HUES48 (cell line): ENCODE measurements at regions not wholly inside any gene's neighbourhood (a gene's known extent, or its start where the extent isn't known, plus 50 kb on each side); places are given as distances from the start of the nearest gene placed in this dataset.

Experiments used
- H3K27ac ChIP-seq: one replicate; pipeline ENCODE4 v1.7.0; 2013; ENCODE audit warnings: low read depth, low read length, inconsistent platforms
- H3K27me3 ChIP-seq: 2 replicates; pipeline ENCODE4 v1.6.1; 2013; ENCODE audit warnings: mild to moderate bottlenecking, low read length; ENCODE audit not compliant: control insufficient read depth, insufficient read depth
- H3K36me3 ChIP-seq: 2 replicates; pipeline ENCODE4 v1.6.1; 2013; ENCODE audit warnings: low read length; ENCODE audit not compliant: control insufficient read depth, insufficient read depth
- H3K4me1 ChIP-seq: 2 replicates; pipeline ENCODE4 v1.6.1; 2013; ENCODE audit warnings: mild to moderate bottlenecking, low read length; ENCODE audit not compliant: control insufficient read depth, insufficient read depth
- H3K4me3 ChIP-seq: 2 replicates; pipeline ENCODE4 v1.5.1; 2013; ENCODE audit warnings: mild to moderate bottlenecking, low read depth, low read length
- H3K9ac ChIP-seq: 2 replicates; pipeline ENCODE4 v1.6.1; 2013; ENCODE audit warnings: mild to moderate bottlenecking, low read depth, low read length, moderate library complexity
- H3K9me3 ChIP-seq: 2 replicates; pipeline ENCODE4 v1.6.1; 2013; ENCODE audit warnings: low read length; ENCODE audit not compliant: control insufficient read depth, insufficient read depth

- Histone ChIP-seq H3K4me3 (no peak overlapping the region), H3K27ac (no peak overlapping the region), H3K9ac (no peak overlapping the region), H3K36me3 (no peaks in the 10 kb centered on the region), H3K27me3 (no peaks in the 10 kb centered on the region), H3K9me3 (no peaks in the 10 kb centered on the region), H3K4me1 (no peaks in the 10 kb centered on the region)
These were observed 333.4 kb upstream of the RNF32 start for GRCh38 chr7:156307193-156307592.

- no peak overlapping the region for H3K27ac ChIP-seq
- no peak overlapping the region for H3K4me3 ChIP-seq
- H3K27me3 ChIP-seq = no peaks in the 10 kb centered on the region
- no peaks in the 10 kb centered on the region for H3K9me3 ChIP-seq
- no peak overlapping the region for H3K9ac ChIP-seq
- H3K36me3 ChIP-seq = no peaks in the 10 kb centered on the region
- no peaks in the 10 kb centered on the region for H3K4me1 ChIP-seq
These were observed 335.2 kb upstream of the RNF32 start for GRCh38 chr7:156305351-156305750.

DNA sequence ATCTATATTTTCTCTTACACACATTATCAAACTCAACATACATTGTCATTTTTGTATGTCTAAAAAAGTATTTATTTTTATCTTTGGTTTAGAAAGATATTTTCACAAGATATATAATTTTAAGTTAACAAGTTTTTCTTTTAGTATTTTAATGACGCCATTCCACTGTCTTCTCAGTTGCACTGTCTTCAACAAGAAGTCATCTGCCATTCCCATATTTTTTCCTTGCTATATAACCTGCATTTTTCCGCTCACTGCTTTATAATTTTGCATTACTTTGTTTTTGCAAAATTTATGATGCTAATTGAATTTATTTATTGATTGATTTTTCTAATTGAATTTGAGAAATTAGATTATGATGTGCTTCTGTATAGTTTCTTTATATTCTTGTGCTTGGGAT, 357.8 kb upstream of the RNF32 start:
- H3K9ac ChIP-seq = no peak overlapping the region

GRCh38 chr7:156279635-156280034, 360.9 kb upstream of the RNF32 start:
- no peak overlapping the region for H3K27ac ChIP-seq
- no peak overlapping the region for H3K9ac ChIP-seq
- H3K36me3 ChIP-seq = no peaks in the 10 kb centered on the region
- H3K27me3 ChIP-seq = no peaks in the 10 kb centered on the region
- H3K9me3 ChIP-seq = peaks cover 12% of the 10 kb centered on the region
- H3K4me3 ChIP-seq = no peak overlapping the region
- no peaks in the 10 kb centered on the region for H3K4me1 ChIP-seq

More for the DNA sequence above, 357.8 kb upstream of the RNF32 start:
- Histone ChIP-seq H3K36me3 (no peaks in the 10 kb centered on the region), H3K27me3 (no peaks in the 10 kb centered on the region), H3K27ac (no peak overlapping the region), H3K4me1 (no peaks in the 10 kb centered on the region), H3K4me3 (no peak overlapping the region), H3K9me3 (peaks cover 12% of the 10 kb centered on the region)

DNA sequence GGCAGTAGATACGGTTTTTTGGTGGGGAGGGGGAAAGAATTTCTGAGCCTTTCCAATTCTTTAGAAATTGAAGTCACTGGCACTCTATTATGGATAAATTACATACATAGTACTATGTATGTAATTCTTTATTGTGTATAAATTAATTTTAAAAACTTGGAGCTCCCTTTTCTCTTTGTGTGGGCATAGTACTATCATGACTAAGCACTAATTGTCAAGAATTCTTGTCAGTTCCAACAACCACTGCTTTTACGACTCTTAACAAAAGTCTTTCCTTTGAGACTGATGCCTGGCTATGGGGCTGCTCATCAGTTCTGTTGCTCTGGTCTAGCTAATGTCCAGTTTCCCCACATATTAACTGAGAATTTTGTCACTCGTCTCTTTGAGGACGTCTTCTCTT, 365.3 kb upstream of the RNF32 start:
- Histone ChIP-seq H3K4me1 (no peaks in the 10 kb centered on the region), H3K4me3 (no peak overlapping the region), H3K9ac (no peak overlapping the region), H3K36me3 (no peaks in the 10 kb centered on the region), H3K27me3 (no peaks in the 10 kb centered on the region), H3K27ac (no peak overlapping the region), H3K9me3 (peaks cover 4% of the 10 kb centered on the region; the same call in 1 of the 2 replicates)

GRCh38 chr7:156274557-156274956, 366.0 kb upstream of the RNF32 start:
- Histone ChIP-seq H3K4me1 (no peaks in the 10 kb centered on the region), H3K36me3 (no peaks in the 10 kb centered on the region), H3K9me3 (peaks cover 4% of the 10 kb centered on the region; the same call in 1 of the 2 replicates), H3K27ac (no peak overlapping the region), H3K27me3 (no peaks in the 10 kb centered on the region), H3K9ac (no peak overlapping the region), H3K4me3 (no peak overlapping the region)

GRCh38 chr7:156261581-156261980, 379.0 kb upstream of the RNF32 start:
- H3K27ac ChIP-seq = no peak overlapping the region
- H3K9ac ChIP-seq = no peak overlapping the region
- H3K4me3 ChIP-seq = no peak overlapping the region
- H3K4me1 ChIP-seq = no peaks in the 10 kb centered on the region
- no peaks in the 10 kb centered on the region for H3K36me3 ChIP-seq
- no peaks in the 10 kb centered on the region for H3K27me3 ChIP-seq
- no peaks in the 10 kb centered on the region for H3K9me3 ChIP-seq

GRCh38 chr7:156257904-156258303, 382.7 kb upstream of the RNF32 start:
- Histone ChIP-seq H3K9ac (no peak overlapping the region), H3K36me3 (no peaks in the 10 kb centered on the region), H3K9me3 (no peaks in the 10 kb centered on the region), H3K4me1 (no peaks in the 10 kb centered on the region), H3K4me3 (no peak overlapping the region), H3K27me3 (no peaks in the 10 kb centered on the region), H3K27ac (no peak overlapping the region)

GRCh38 chr7:156255635-156256034, 384.9 kb upstream of the RNF32 start:
- no peaks in the 10 kb centered on the region for H3K36me3 ChIP-seq

GRCh38 chr7:156251861-156252260, 388.7 kb upstream of the RNF32 start:
- Histone ChIP-seq H3K27me3 (no peaks in the 10 kb centered on the region), H3K9me3 (no peaks in the 10 kb centered on the region)

More at GRCh38 chr7:156255635-156256034, 384.9 kb upstream of the RNF32 start:
- no peaks in the 10 kb centered on the region for H3K27me3 ChIP-seq
- no peak overlapping the region for H3K4me3 ChIP-seq
- no peak overlapping the region for H3K27ac ChIP-seq
- no peak overlapping the region for H3K9ac ChIP-seq
- H3K9me3 ChIP-seq = no peaks in the 10 kb centered on the region
- no peaks in the 10 kb centered on the region for H3K4me1 ChIP-seq

DNA sequence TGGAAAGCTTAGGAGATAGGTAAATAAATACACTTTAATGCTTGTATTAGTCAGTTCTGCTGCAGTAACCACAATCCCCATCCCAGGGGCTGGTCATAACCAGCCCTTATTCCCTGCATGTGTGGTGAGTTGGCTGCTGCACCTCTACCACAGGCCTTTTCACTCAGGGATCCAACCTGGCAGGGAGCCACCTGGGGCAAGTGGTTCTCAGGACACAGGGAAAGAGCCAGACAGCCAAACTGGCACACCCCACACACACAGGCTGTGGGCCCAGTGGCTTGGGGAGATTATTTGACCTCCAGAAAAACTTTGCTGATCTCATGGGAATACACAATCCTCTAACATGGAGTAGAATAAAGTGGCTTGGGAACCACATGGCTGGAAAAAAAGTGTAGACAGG, 400.0 kb upstream of the RNF32 start:
- no peaks in the 10 kb centered on the region for H3K27me3 ChIP-seq
- no peaks in the 10 kb centered on the region for H3K4me1 ChIP-seq
- H3K9ac ChIP-seq = no peak overlapping the region
- H3K36me3 ChIP-seq = no peaks in the 10 kb centered on the region
- no peak overlapping the region for H3K4me3 ChIP-seq
- H3K27ac ChIP-seq = no peak overlapping the region
- H3K9me3 ChIP-seq = no peaks in the 10 kb centered on the region

More at GRCh38 chr7:156251861-156252260, 388.7 kb upstream of the RNF32 start:
- H3K4me1 ChIP-seq = no peaks in the 10 kb centered on the region
- H3K36me3 ChIP-seq = no peaks in the 10 kb centered on the region
- no peak overlapping the region for H3K4me3 ChIP-seq
- H3K9ac ChIP-seq = no peak overlapping the region
- H3K27ac ChIP-seq = no peak overlapping the region
